ENCODE measurements at regions not wholly inside any gene's neighbourhood (a gene's known extent, or its start where the extent isn't known, plus 50 kb on each side); places are given as distances from the start of the nearest gene placed in this dataset.

- H3K27ac ChIP-seq (ENCODE audit: low read depth), result peak overlapping the region; percentile 62; the same call in 1 of the 2 replicates
- H3K4me2 ChIP-seq, result no peak overlapping the region
- no peaks in the 10 kb centered on the region for H3K4me1 ChIP-seq (ENCODE audit: insufficient read depth)
- Mint-ChIP-seq H3K9me3 (peaks cover 89% of the 10 kb centered on the region), H3K27ac (no peak overlapping the region), H3K4me1 (peaks cover 3% of the 10 kb centered on the region), H3K27me3 (ENCODE audit: insufficient read depth, low read depth, poor library complexity) (peaks cover 20% of the 10 kb centered on the region), H3K36me3 (ENCODE audit: low read depth) (peaks cover 88% of the 10 kb centered on the region), H3K4me3 (no peak overlapping the region)
- peak; percentile 79 for DNase-seq (ENCODE audit: low spot score)
- H3K27me3 ChIP-seq (ENCODE audit: insufficient read depth), result no peaks in the 10 kb centered on the region
- 0 out of 2 replicates have a peak, but pooled peaks cover 4% of the 10 kb centered on the region for H3F3A ChIP-seq (replicated peaks; ENCODE audit: low read depth)
- no peak overlapping the region for H3K4me3 ChIP-seq
- peaks cover 7% of the 10 kb centered on the region; the same call in 1 of the 2 replicates for H4K20me1 ChIP-seq (replicated peaks; ENCODE audit: insufficient read depth)
- TF ChIP-seq EZH2 (IDR thresholded peaks at IDR 0.05; ENCODE audit: low read depth, unreplicated experiment), result no peak
- TF ChIP-seq, protein P1, sequence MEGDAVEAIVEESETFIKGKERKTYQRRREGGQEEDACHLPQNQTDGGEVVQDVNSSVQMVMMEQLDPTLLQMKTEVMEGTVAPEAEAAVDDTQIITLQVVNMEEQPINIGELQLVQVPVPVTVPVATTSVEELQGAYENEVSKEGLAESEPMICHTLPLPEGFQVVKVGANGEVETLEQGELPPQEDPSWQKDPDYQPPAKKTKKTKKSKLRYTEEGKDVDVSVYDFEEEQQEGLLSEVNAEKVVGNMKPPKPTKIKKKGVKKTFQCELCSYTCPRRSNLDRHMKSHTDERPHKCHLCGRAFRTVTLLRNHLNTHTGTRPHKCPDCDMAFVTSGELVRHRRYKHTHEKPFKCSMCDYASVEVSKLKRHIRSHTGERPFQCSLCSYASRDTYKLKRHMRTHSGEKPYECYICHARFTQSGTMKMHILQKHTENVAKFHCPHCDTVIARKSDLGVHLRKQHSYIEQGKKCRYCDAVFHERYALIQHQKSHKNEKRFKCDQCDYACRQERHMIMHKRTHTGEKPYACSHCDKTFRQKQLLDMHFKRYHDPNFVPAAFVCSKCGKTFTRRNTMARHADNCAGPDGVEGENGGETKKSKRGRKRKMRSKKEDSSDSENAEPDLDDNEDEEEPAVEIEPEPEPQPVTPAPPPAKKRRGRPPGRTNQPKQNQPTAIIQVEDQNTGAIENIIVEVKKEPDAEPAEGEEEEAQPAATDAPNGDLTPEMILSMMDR (conservative IDR thresholded peaks at IDR 0.05; ENCODE audit: low read depth in 2 of 2), result peak; percentile 64 to 65
- H3K36me3 ChIP-seq (ENCODE audit: insufficient read depth), result peaks cover 31% of the 10 kb centered on the region
- peak; percentile 90 for ATAC-seq
- H3K79me2 ChIP-seq (replicated peaks; ENCODE audit: insufficient read depth), result no peaks in the 10 kb centered on the region
- H2AFZ ChIP-seq, result no peak overlapping the region
- H3K9me2 ChIP-seq (ENCODE audit: insufficient read depth), result peaks cover 14% of the 10 kb centered on the region
Measured at GRCh38 chr19:23823952-23824389, 65.3 kb upstream of the ZNF681 start.

GRCh38 chr19:23822735-23823134 is 64.0 kb upstream of the ZNF681 start:
- H3K79me2 ChIP-seq (replicated peaks; ENCODE audit: insufficient read depth), result peaks cover 8% of the 10 kb centered on the region; the same call in 1 of the 2 replicates
- Mint-ChIP-seq H3K27me3 (ENCODE audit: insufficient read depth, low read depth, poor library complexity) (peaks cover 20% of the 10 kb centered on the region), H3K27ac (no peak overlapping the region), H3K4me3 (no peak overlapping the region), H3K36me3 (ENCODE audit: low read depth) (peaks cover 90% of the 10 kb centered on the region), H3K4me1 (peaks cover 3% of the 10 kb centered on the region), H3K9me3 (peaks cover 91% of the 10 kb centered on the region)
- peaks cover 15% of the 10 kb centered on the region for H3K9me2 ChIP-seq (ENCODE audit: insufficient read depth)
- H3F3A ChIP-seq (replicated peaks; ENCODE audit: low read depth), result 0 out of 2 replicates have a peak, but pooled peaks cover 4% of the 10 kb centered on the region
- no peaks in the 10 kb centered on the region for H3K27me3 ChIP-seq (ENCODE audit: insufficient read depth)
- H3K27ac ChIP-seq (ENCODE audit: low read depth), result no peak overlapping the region
- H2AFZ ChIP-seq, result no peak overlapping the region
- H3K4me3 ChIP-seq, result no peak overlapping the region
- TF ChIP-seq JUNB (IDR thresholded peaks at IDR 0.05; ENCODE audit: unreplicated experiment), result no peak
- TF ChIP-seq, protein P2, sequence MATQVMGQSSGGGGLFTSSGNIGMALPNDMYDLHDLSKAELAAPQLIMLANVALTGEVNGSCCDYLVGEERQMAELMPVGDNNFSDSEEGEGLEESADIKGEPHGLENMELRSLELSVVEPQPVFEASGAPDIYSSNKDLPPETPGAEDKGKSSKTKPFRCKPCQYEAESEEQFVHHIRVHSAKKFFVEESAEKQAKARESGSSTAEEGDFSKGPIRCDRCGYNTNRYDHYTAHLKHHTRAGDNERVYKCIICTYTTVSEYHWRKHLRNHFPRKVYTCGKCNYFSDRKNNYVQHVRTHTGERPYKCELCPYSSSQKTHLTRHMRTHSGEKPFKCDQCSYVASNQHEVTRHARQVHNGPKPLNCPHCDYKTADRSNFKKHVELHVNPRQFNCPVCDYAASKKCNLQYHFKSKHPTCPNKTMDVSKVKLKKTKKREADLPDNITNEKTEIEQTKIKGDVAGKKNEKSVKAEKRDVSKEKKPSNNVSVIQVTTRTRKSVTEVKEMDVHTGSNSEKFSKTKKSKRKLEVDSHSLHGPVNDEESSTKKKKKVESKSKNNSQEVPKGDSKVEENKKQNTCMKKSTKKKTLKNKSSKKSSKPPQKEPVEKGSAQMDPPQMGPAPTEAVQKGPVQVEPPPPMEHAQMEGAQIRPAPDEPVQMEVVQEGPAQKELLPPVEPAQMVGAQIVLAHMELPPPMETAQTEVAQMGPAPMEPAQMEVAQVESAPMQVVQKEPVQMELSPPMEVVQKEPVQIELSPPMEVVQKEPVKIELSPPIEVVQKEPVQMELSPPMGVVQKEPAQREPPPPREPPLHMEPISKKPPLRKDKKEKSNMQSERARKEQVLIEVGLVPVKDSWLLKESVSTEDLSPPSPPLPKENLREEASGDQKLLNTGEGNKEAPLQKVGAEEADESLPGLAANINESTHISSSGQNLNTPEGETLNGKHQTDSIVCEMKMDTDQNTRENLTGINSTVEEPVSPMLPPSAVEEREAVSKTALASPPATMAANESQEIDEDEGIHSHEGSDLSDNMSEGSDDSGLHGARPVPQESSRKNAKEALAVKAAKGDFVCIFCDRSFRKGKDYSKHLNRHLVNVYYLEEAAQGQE (IDR thresholded peaks at IDR 0.05; ENCODE audit: unreplicated experiment), result no peak
- TF ChIP-seq ZNF462 (CRISPR knock-in tag; IDR thresholded peaks at IDR 0.05), result no peak
- TF ChIP-seq CREB1 (CRISPR knock-in tag; IDR thresholded peaks at IDR 0.05; ENCODE audit: low read depth), result no peak
- no peaks in the 10 kb centered on the region for H3K4me1 ChIP-seq (ENCODE audit: insufficient read depth)
- H4K20me1 ChIP-seq (replicated peaks; ENCODE audit: insufficient read depth), result peaks cover 7% of the 10 kb centered on the region; the same call in 1 of the 2 replicates
- DNase-seq (ENCODE audit: low spot score) (no peak), ATAC-seq (no peak)
- H3K4me2 ChIP-seq, result no peak overlapping the region
- H3K36me3 ChIP-seq (ENCODE audit: insufficient read depth), result peaks cover 29% of the 10 kb centered on the region
